ENCODE measurements at regions not wholly inside any gene's neighbourhood (a gene's known extent, or its start where the extent isn't known, plus 50 kb on each side); places are given as distances from the start of the nearest gene placed in this dataset.
A peak's percentile ranks its signal among the peaks of the same experiment; 100 is the strongest.

GRCh38 chr2:41399437-41400087 lies 648.3 kb upstream of the PKDCC start:
- peaks cover 11% of the 10 kb centered on the region for H3K27me3 Mint-ChIP-seq (ENCODE audit: insufficient read depth, unreplicated experiment)
- ChIA-PET POLR2A (no interaction called here), CTCF (interaction anchor here (1.0 to 1.5 kb wide), 3 partner anchors 18 to 1486 kb away, joined by 3 to 10 read pairs (median 5); no protein-coding TSS in a partner anchor)
- no peaks in the 10 kb centered on the region for H3K4me1 Mint-ChIP-seq (ENCODE audit: low read depth, unreplicated experiment)
- H3K4me3 ChIP-seq (ENCODE audit: low read depth, low read length): no peak overlapping the region
- TF ChIP-seq CTCF (IDR thresholded peaks at IDR 0.05; ENCODE audit: insufficient read depth in 1 of 2, low read depth in 1 of 2, low read length in 1 of 2, severe bottlenecking in 1 of 2, unreplicated experiment in 1 of 2): no peak
- intact Hi-C loops (cut with micrococcal nuclease; ENCODE audit: unreplicated experiment): no loop called here
- no TSS peak for BruUV-seq (replicated peaks)
- no peaks in the 10 kb centered on the region for H3K36me3 Mint-ChIP-seq (ENCODE audit: insufficient read depth, unreplicated experiment)
- H3K36me3 ChIP-seq (ENCODE audit: control insufficient read depth, insufficient read depth, low read length): no peaks in the 10 kb centered on the region
- no peak overlapping the region for H3K27ac Mint-ChIP-seq (ENCODE audit: unreplicated experiment)
- no peaks in the 10 kb centered on the region for H3K27me3 ChIP-seq (replicated peaks; ENCODE audit: control insufficient read depth, insufficient read depth, low read length)
- H3K4me3 Mint-ChIP-seq (ENCODE audit: unreplicated experiment): no peak overlapping the region
- no peaks in the 10 kb centered on the region; the same call in 1 of the 2 replicates for H3K4me1 ChIP-seq
- H3K9me3 Mint-ChIP-seq (ENCODE audit: unreplicated experiment): peaks cover 9% of the 10 kb centered on the region
- DNase-seq: no peak
- peaks cover 3% of the 10 kb centered on the region; the same call in 1 of the 2 replicates for H3K9me3 ChIP-seq

- POLR2A ChIA-PET: no interaction called here
- intact Hi-C loops (cut with micrococcal nuclease; ENCODE audit: unreplicated experiment): no loop called here
- DNase-seq: peak in 1 of 2 experiments; percentile 29
These were observed 647.6 kb upstream of the PKDCC start for GRCh38 chr2:41400088-41400665.

GRCh38 chr2:41405441-41405840 lies 642.4 kb upstream of the PKDCC start:
- H3K36me3 Mint-ChIP-seq (ENCODE audit: insufficient read depth, unreplicated experiment): no peaks in the 10 kb centered on the region
- Histone ChIP-seq H3K4me3 (ENCODE audit: low read depth, low read length) (no peak overlapping the region), H3K27me3 (replicated peaks; ENCODE audit: control insufficient read depth, insufficient read depth, low read length) (no peaks in the 10 kb centered on the region), H3K9me3 (no peaks in the 10 kb centered on the region), H3K4me1 (no peaks in the 10 kb centered on the region; the same call in 1 of the 2 replicates), H3K36me3 (ENCODE audit: control insufficient read depth, insufficient read depth, low read length) (no peaks in the 10 kb centered on the region)
- H3K9me3 Mint-ChIP-seq (ENCODE audit: unreplicated experiment): no peaks in the 10 kb centered on the region
- H3K27ac Mint-ChIP-seq (ENCODE audit: unreplicated experiment): no peak overlapping the region
- no TSS peak for BruUV-seq (replicated peaks)
- no peaks in the 10 kb centered on the region for H3K4me1 Mint-ChIP-seq (ENCODE audit: low read depth, unreplicated experiment)
- ChIA-PET POLR2A (no interaction called here), CTCF (no interaction called here)
- no peak for DNase-seq
- H3K27me3 Mint-ChIP-seq (ENCODE audit: insufficient read depth, unreplicated experiment): peaks cover 9% of the 10 kb centered on the region
- H3K4me3 Mint-ChIP-seq (ENCODE audit: unreplicated experiment): no peak overlapping the region
- no peak for TF ChIP-seq CTCF (IDR thresholded peaks at IDR 0.05; ENCODE audit: insufficient read depth in 1 of 2, low read depth in 1 of 2, low read length in 1 of 2, severe bottlenecking in 1 of 2, unreplicated experiment in 1 of 2)
- intact Hi-C loops (cut with micrococcal nuclease; ENCODE audit: unreplicated experiment): no loop called here

More at GRCh38 chr2:41400088-41400665, 647.6 kb upstream of the PKDCC start:
- Mint-ChIP-seq H3K27ac (ENCODE audit: unreplicated experiment) (no peak overlapping the region), H3K36me3 (ENCODE audit: insufficient read depth, unreplicated experiment) (no peaks in the 10 kb centered on the region), H3K9me3 (ENCODE audit: unreplicated experiment) (peaks cover 9% of the 10 kb centered on the region), H3K4me3 (ENCODE audit: unreplicated experiment) (no peak overlapping the region), H3K27me3 (ENCODE audit: insufficient read depth, unreplicated experiment) (peaks cover 11% of the 10 kb centered on the region), H3K4me1 (ENCODE audit: low read depth, unreplicated experiment) (no peaks in the 10 kb centered on the region)
- H3K27me3 ChIP-seq (replicated peaks; ENCODE audit: control insufficient read depth, insufficient read depth, low read length): no peaks in the 10 kb centered on the region
- no TSS peak for BruUV-seq (replicated peaks)
- CTCF ChIA-PET: interaction anchor here (1.0 to 1.5 kb wide), 3 partner anchors 18 to 1487 kb away, joined by 3 to 10 read pairs (median 5); no protein-coding TSS in a partner anchor
- H3K9me3 ChIP-seq: peaks cover under 1% of the 10 kb centered on the region; the same call in 1 of the 2 replicates
- H3K4me1 ChIP-seq: no peaks in the 10 kb centered on the region; the same call in 1 of the 2 replicates
- TF ChIP-seq CTCF (IDR thresholded peaks at IDR 0.05; ENCODE audit: insufficient read depth in 1 of 2, low read depth in 1 of 2, low read length in 1 of 2, severe bottlenecking in 1 of 2, unreplicated experiment in 1 of 2): peak; percentile 22 to 34
- H3K4me3 ChIP-seq (ENCODE audit: low read depth, low read length): no peak overlapping the region
- H3K36me3 ChIP-seq (ENCODE audit: control insufficient read depth, insufficient read depth, low read length): no peaks in the 10 kb centered on the region
